ENCODE measurements at regions not wholly inside any gene's neighbourhood (a gene's known extent, or its start where the extent isn't known, plus 50 kb on each side); places are given as distances from the start of the nearest gene placed in this dataset.

GRCh38 chr10:130630135-130630534 is 493.9 kb downstream of the GLRX3 start:
- 93 to 95% methylated on average over 2 of the region's 2 CpGs for WGBS, 2 donors
- Histone ChIP-seq H3K27ac (ENCODE audit: low read depth in 1 of 2, low read length in 1 of 2) (no peak overlapping the region), H3K36me3 (ENCODE audit: control insufficient read depth in 4 of 4, insufficient read depth in 4 of 4, low read length in 4 of 4) (no peaks in the 10 kb centered on the region), H3K4me3 (no peak overlapping the region), H3K9ac (ENCODE audit: insufficient read depth in 1 of 2, low read length in 2 of 2) (no peak overlapping the region), H3K27me3 (ENCODE audit: control insufficient read depth in 3 of 3, insufficient read depth in 3 of 3, low read length in 2 of 3) (peaks cover 0 to 3% (median 0%) of the 10 kb centered on the region in 3 donors), H3K9me3 (ENCODE audit: control insufficient read depth in 4 of 4, insufficient read depth in 3 of 4, low read length in 3 of 4) (no peaks in the 10 kb centered on the region), H3K4me1 (ENCODE audit: control insufficient read depth in 5 of 5, insufficient read depth in 5 of 5, low read length in 5 of 5) (peaks cover 0 to 4% (median 0%) of the 10 kb centered on the region in 5 donors)
- DNase-seq (no peak), ATAC-seq (ENCODE audit: insufficient read depth, low FRiP score) (no peak)
- TF ChIP-seq CTCF (IDR thresholded peaks at IDR 0.05; ENCODE audit: control extremely low read depth, extremely low read depth), result no peak

GRCh38 chr10:130631142-130632096 is 495.2 kb downstream of the GLRX3 start:
- TF ChIP-seq CTCF (IDR thresholded peaks at IDR 0.05; ENCODE audit: control extremely low read depth, extremely low read depth), result no peak
- DNase-seq, result peak in 2 of 3 donors; percentile 8 to 19
- peak; percentile 48 for ATAC-seq (ENCODE audit: insufficient read depth, low FRiP score)
- Histone ChIP-seq H3K9me3 (ENCODE audit: control insufficient read depth in 4 of 4, insufficient read depth in 3 of 4, low read length in 3 of 4) (no peaks in the 10 kb centered on the region), H3K27ac (ENCODE audit: low read depth in 1 of 2, low read length in 1 of 2) (no peak overlapping the region), H3K4me1 (ENCODE audit: control insufficient read depth in 5 of 5, insufficient read depth in 5 of 5, low read length in 5 of 5) (peaks cover 0 to 4% (median 0%) of the 10 kb centered on the region in 5 donors), H3K9ac (ENCODE audit: insufficient read depth in 1 of 2, low read length in 2 of 2) (no peak overlapping the region), H3K4me3 (no peak overlapping the region), H3K27me3 (ENCODE audit: control insufficient read depth in 3 of 3, insufficient read depth in 3 of 3, low read length in 2 of 3) (peaks cover 0 to 7% (median 0%) of the 10 kb centered on the region in 3 donors), H3K36me3 (ENCODE audit: control insufficient read depth in 4 of 4, insufficient read depth in 4 of 4, low read length in 4 of 4) (no peaks in the 10 kb centered on the region)
- 13 to 32% methylated on average over 10 of the region's 10 CpGs for WGBS, 2 donors

- 27 to 47% methylated on average over 4 of the region's 4 CpGs for WGBS, 2 donors
Measured at GRCh38 chr10:130634816-130635215, 498.6 kb downstream of the GLRX3 start.

More at GRCh38 chr10:130634816-130635215, 498.6 kb downstream of the GLRX3 start:
- no peak overlapping the region for H3K27ac ChIP-seq (ENCODE audit: low read depth in 1 of 2, low read length in 1 of 2)
- H3K27me3 ChIP-seq (ENCODE audit: control insufficient read depth in 3 of 3, insufficient read depth in 3 of 3, low read length in 2 of 3), result peaks cover 0 to 7% (median 0%) of the 10 kb centered on the region in 3 donors
- DNase-seq, result no peak
- ATAC-seq (ENCODE audit: insufficient read depth, low FRiP score), result no peak
- no peaks in the 10 kb centered on the region for H3K9me3 ChIP-seq (ENCODE audit: control insufficient read depth in 4 of 4, insufficient read depth in 3 of 4, low read length in 3 of 4)
- H3K36me3 ChIP-seq (ENCODE audit: control insufficient read depth in 4 of 4, insufficient read depth in 4 of 4, low read length in 4 of 4), result no peaks in the 10 kb centered on the region
- peaks cover 0 to 4% (median 0%) of the 10 kb centered on the region in 5 donors for H3K4me1 ChIP-seq (ENCODE audit: control insufficient read depth in 5 of 5, insufficient read depth in 5 of 5, low read length in 5 of 5)
- no peak overlapping the region for H3K4me3 ChIP-seq
- no peak for TF ChIP-seq CTCF (IDR thresholded peaks at IDR 0.05; ENCODE audit: control extremely low read depth, extremely low read depth)
- no peak overlapping the region for H3K9ac ChIP-seq (ENCODE audit: insufficient read depth in 1 of 2, low read length in 2 of 2)
